CD1c-positive myeloid dendritic cell (primary cell): ENCODE measurements at regions not wholly inside any gene's neighbourhood (a gene's known extent, or its start where the extent isn't known, plus 50 kb on each side); places are given as distances from the start of the nearest gene placed in this dataset.
A peak's percentile ranks its signal among the peaks of the same experiment; 100 is the strongest.
"Not testable (repeated sequence)": the region's sequence is repeated elsewhere in the genome, so short reads cannot be mapped to it uniquely, and the experiment has no call there.

Source experiments
- DNase-seq: peaks from one replicate; pipeline ENCODE4 v3.0.0-alpha.2; 2016; ENCODE audit errors: extremely low spot score

GRCh38 chr1:221025956-221026355 is 146.7 kb downstream of the HLX start:
- DNase-seq = no peak

GRCh38 chr1:221029981-221030649 is 150.9 kb downstream of the HLX start:
- DNase-seq = no peak

GRCh38 chr1:221030990-221031389 is 151.7 kb downstream of the HLX start:
- DNase-seq = no peak

GRCh38 chr1:221031458-221032203 is 152.4 kb downstream of the HLX start:
- no peak for DNase-seq

GRCh38 chr1:221032204-221032585 is 153.0 kb downstream of the HLX start:
- DNase-seq = no peak

GRCh38 chr1:221032637-221033280 is 153.5 kb downstream of the HLX start:
- DNase-seq = no peak

GRCh38 chr1:221035662-221036153 is 156.5 kb downstream of the HLX start:
- peak; percentile 21 for DNase-seq

- no peak for DNase-seq
Observed at GRCh38 chr1:221039616-221040015, 160.4 kb downstream of the HLX start.

- no peak for DNase-seq
Observed at GRCh38 chr1:221040101-221040500, 160.9 kb downstream of the HLX start.

- DNase-seq = no peak
Observed at GRCh38 chr1:221040691-221041285, 161.5 kb downstream of the HLX start.

GRCh38 chr1:221044538-221044937 is 165.3 kb downstream of the HLX start:
- no peak for DNase-seq

- DNase-seq = no peak
Observed at GRCh38 chr1:221045151-221045550, 165.9 kb downstream of the HLX start.

GRCh38 chr1:221045842-221046831 is 166.9 kb downstream of the HLX start:
- peak; percentile 88 for DNase-seq

GRCh38 chr1:221051391-221051790 is 172.1 kb downstream of the HLX start:
- not testable (repeated sequence) for DNase-seq

- DNase-seq = no peak
Observed at GRCh38 chr1:221053889-221054288, 174.6 kb downstream of the HLX start.

GRCh38 chr1:221059506-221059905 is 180.3 kb downstream of the HLX start:
- no peak for DNase-seq

- no peak for DNase-seq
Observed at GRCh38 chr1:221063651-221064050, 184.4 kb downstream of the HLX start.

GRCh38 chr1:221066351-221067001 is 187.2 kb downstream of the HLX start:
- peak; percentile 38 for DNase-seq

- DNase-seq = peak; percentile 35
Observed at GRCh38 chr1:221067721-221068120, 188.5 kb downstream of the HLX start.

- peak; percentile 95 for DNase-seq
Observed at GRCh38 chr1:221069178-221069903, 190.1 kb downstream of the HLX start.
